HepG2 (cell line): ENCODE measurements at regions not wholly inside any gene's neighbourhood (a gene's known extent, or its start where the extent isn't known, plus 50 kb on each side); places are given as distances from the start of the nearest gene placed in this dataset.

ENCODE experiments used
- ATAC-seq: fragments of 200-7000 bp; cut with Tn5 transposase; 3 replicates; pipeline ENCODE4 v1.9.1; 2020; ENCODE audit warnings: mild to moderate bottlenecking, moderate library complexity
- BruUV-seq: library from RNA; stranded (reverse); fragments of 400-500 nt; replicated peaks from 2 replicates; lab custom pipeline; 2021; lab: Mats Ljungman, UMichigan
- CTCF ChIA-PET: fragments of 300-600 bp; formaldehyde crosslinking; extraction: SDS; loops from one replicate; lab custom pipeline; 2021; ENCODE audit warnings: low total read pairs, inconsistent platforms, low intra/inter-chr PET ratio; lab: Yijun Ruan, JAX
- POLR2A ChIA-PET: fragments of 350-600 bp; sonication (Branson Sonifier 250); formaldehyde crosslinking; loops from one replicate; lab custom pipeline; 2020; ENCODE audit warnings: antibody characterized with exemption, inconsistent platforms; lab: Yijun Ruan, JAX
- DNase-seq: peaks from one replicate; pipeline ENCODE4 v3.0.0-alpha.2; 2015; ENCODE audit warnings: low spot score
- FAIRE-seq: peaks from 3 replicates; lab custom pipeline; 2011; peaks lifted over from hg19 to GRCh38; lab: Jason Lieb, UNC
- H2AFZ ChIP-seq: one replicate; pipeline ENCODE4 v1.6.1; 2011; ENCODE audit warnings: low read length, inconsistent platforms
- H3K27ac ChIP-seq: fragments of 300-600 bp; 3 replicates; pipeline ENCODE4 v1.8.0; 2011; ENCODE audit warnings: mixed run types, mild to moderate bottlenecking, mixed read lengths, low read length, inconsistent platforms; ENCODE audit not compliant: insufficient read depth; ENCODE audit errors: extremely low read length
- H3K27me3 ChIP-seq, 2 experiments: fragments of 200-600 bp in 1 of 2; 2 replicates in 1 of 2; 3 replicates in 1 of 2; pipeline versions ENCODE4 v1.6.0 to v1.8.0; 2011; ENCODE audit warnings: low read length in 2 of 2, mild to moderate bottlenecking in 2 of 2, moderate library complexity in 2 of 2, inconsistent platforms in 1 of 2; ENCODE audit not compliant: insufficient read depth in 2 of 2, control insufficient read depth in 1 of 2
- H3K36me3 ChIP-seq, 2 experiments: fragments of 200-600 bp in 1 of 2; replicated peaks in 1 of 2; 2 replicates in 1 of 2; 3 replicates in 1 of 2; pipeline versions ENCODE4 v1.5.1 to v1.8.0; 2011; ENCODE audit warnings: low read length in 2 of 2, inconsistent platforms in 1 of 2; ENCODE audit not compliant: insufficient read depth in 2 of 2, control insufficient read depth in 1 of 2
- H3K4me1 ChIP-seq: 2 replicates; pipeline ENCODE4 v1.5.1; 2012; ENCODE audit warnings: low read length, inconsistent platforms; ENCODE audit not compliant: insufficient read depth
- H3K4me2 ChIP-seq: 2 replicates; pipeline ENCODE4 v1.6.0; 2011; ENCODE audit warnings: low read depth, low read length, inconsistent platforms
- H3K4me3 ChIP-seq, 3 experiments: fragments of 200-600 bp in 1 of 3; sonication (generic), shearing (Covaris generic) in 1 of 3; replicated peaks in 1 of 3; 2 replicates each; pipeline ENCODE4 v1.5.1; 2011 to 2016; ENCODE audit warnings: low read length in 3 of 3, inconsistent platforms in 2 of 3, low read depth in 2 of 3, mild to moderate bottlenecking in 2 of 3, control low read depth in 1 of 3, mixed read lengths in 1 of 3; ENCODE audit not compliant: insufficient read depth in 1 of 3
- H3K79me2 ChIP-seq: one replicate; pipeline ENCODE4 v1.6.1; 2011; ENCODE audit warnings: low read length, inconsistent platforms; ENCODE audit not compliant: insufficient read depth
- H3K9ac ChIP-seq: 2 replicates; pipeline ENCODE4 v1.6.0; 2011; ENCODE audit warnings: mild to moderate bottlenecking, low read depth, low read length, inconsistent platforms; ENCODE audit not compliant: insufficient read depth
- H3K9me3 ChIP-seq: 2 replicates; pipeline ENCODE4 v1.5.1; 2012; ENCODE audit warnings: mild to moderate bottlenecking, low read length
- H4K20me1 ChIP-seq: 2 replicates; pipeline ENCODE4 v1.6.0; 2011; ENCODE audit warnings: inconsistent platforms, mild to moderate bottlenecking, low read length, moderate library complexity; ENCODE audit not compliant: insufficient read depth
- BATF2 ChIP-seq: sonication (generic); formaldehyde crosslinking; IDR thresholded peaks from 2 replicates; pipeline ENCODE4 v1.8.0; 2022; ENCODE audit warnings: mild to moderate bottlenecking, missing genetic modification reagents, moderate library complexity
- TGIF2 ChIP-seq: IDR thresholded peaks from 2 replicates; pipeline ENCODE4 v1.6.1; 2016; ENCODE audit warnings: control low read depth, missing compliant biosample characterization
- ZGPAT ChIP-seq: IDR thresholded peaks from 2 replicates; pipeline ENCODE4 v1.6.1; 2016; ENCODE audit warnings: mild to moderate bottlenecking
- ZNF451 ChIP-seq: sonication (generic); formaldehyde crosslinking; IDR thresholded peaks from 2 replicates; pipeline ENCODE4 v1.5.0; 2020; ENCODE audit warnings: mild to moderate bottlenecking, missing genetic modification reagents
- ZNF569 ChIP-seq: sonication (generic); formaldehyde crosslinking; IDR thresholded peaks from 2 replicates; pipeline ENCODE4 v1.5.0; 2020; ENCODE audit warnings: mild to moderate bottlenecking, missing genetic modification reagents, moderate library complexity, borderline replicate concordance
- ZSCAN9 ChIP-seq: IDR thresholded peaks from 2 replicates; pipeline ENCODE4 v1.6.1; 2016; ENCODE audit warnings: borderline replicate concordance
- WGBS: methylation state at CpG from one replicate; pipeline ENCODE4 v1.1.6; 2017; ENCODE audit warnings: low lambda C conversion rate; 5-methylcytosine and 5-hydroxymethylcytosine counted together
- in situ Hi-C: cut with HindIII; loops from 2 replicates; pipeline ENCODE4 v1.10.0; 2017; ENCODE audit warnings: low pct_unique_long_range_greater_than_20kb; ENCODE audit not compliant: extremely low pct_ligation_motif_present
- intact Hi-C: fragments of 100-400 bp; cut with micrococcal nuclease; formaldehyde crosslinking; loops from one replicate; pipeline ENCODE4 v1.10.0; 2022; ENCODE audit not compliant: unreplicated experiment

- TF ChIP-seq ZSCAN9 (CRISPR knock-in tag): no peak
- no peak for TF ChIP-seq ZNF451 (CRISPR knock-in tag)
- no peak for TF ChIP-seq ZNF569 (CRISPR knock-in tag)
- TF ChIP-seq, all 625 proteins: peak for 0
These were observed 457.9 kb upstream of the BRINP1 start (continued) for GRCh38 chr9:119827126-119827525.

GRCh38 chr9:119818726-119819435, 449.6 kb upstream of the BRINP1 start:
- CTCF ChIA-PET: no interaction called here
- in situ Hi-C loops: no loop called here
- FAIRE-seq (no peak), ATAC-seq (no peak), DNase-seq (no peak)
- Histone ChIP-seq H3K4me1 (no peaks in the 10 kb centered on the region), H3K36me3 (no peaks in the 10 kb centered on the region), H3K4me2 (no peak overlapping the region), H3K79me2 (no peaks in the 10 kb centered on the region), H3K9ac (no peak overlapping the region), H3K27me3 (no peaks in the 10 kb centered on the region), H3K27ac (no peak overlapping the region), H3K9me3 (no peaks in the 10 kb centered on the region), H3K4me3 (no peak overlapping the region), H4K20me1 (no peaks in the 10 kb centered on the region), H2AFZ (no peak overlapping the region)
- POLR2A ChIA-PET: no interaction called here
- intact Hi-C loops: no loop called here
- no TSS peak for BruUV-seq
- TF ChIP-seq ZGPAT: no peak
- TF ChIP-seq BATF2: no peak
- TF ChIP-seq TGIF2 (CRISPR knock-in tag): no peak
- 0% methylated on average over 5 of the region's 5 CpGs for WGBS
